ENCODE measurements at regions not wholly inside any gene's neighbourhood (a gene's known extent, or its start where the extent isn't known, plus 50 kb on each side); places are given as distances from the start of the nearest gene placed in this dataset.

GRCh38 chrX:2584251-2585157 is 83.7 kb upstream of the DHRSX start:
- TF ChIP-seq, protein P1, sequence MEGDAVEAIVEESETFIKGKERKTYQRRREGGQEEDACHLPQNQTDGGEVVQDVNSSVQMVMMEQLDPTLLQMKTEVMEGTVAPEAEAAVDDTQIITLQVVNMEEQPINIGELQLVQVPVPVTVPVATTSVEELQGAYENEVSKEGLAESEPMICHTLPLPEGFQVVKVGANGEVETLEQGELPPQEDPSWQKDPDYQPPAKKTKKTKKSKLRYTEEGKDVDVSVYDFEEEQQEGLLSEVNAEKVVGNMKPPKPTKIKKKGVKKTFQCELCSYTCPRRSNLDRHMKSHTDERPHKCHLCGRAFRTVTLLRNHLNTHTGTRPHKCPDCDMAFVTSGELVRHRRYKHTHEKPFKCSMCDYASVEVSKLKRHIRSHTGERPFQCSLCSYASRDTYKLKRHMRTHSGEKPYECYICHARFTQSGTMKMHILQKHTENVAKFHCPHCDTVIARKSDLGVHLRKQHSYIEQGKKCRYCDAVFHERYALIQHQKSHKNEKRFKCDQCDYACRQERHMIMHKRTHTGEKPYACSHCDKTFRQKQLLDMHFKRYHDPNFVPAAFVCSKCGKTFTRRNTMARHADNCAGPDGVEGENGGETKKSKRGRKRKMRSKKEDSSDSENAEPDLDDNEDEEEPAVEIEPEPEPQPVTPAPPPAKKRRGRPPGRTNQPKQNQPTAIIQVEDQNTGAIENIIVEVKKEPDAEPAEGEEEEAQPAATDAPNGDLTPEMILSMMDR (IDR thresholded peaks at IDR 0.05) = no peak
- no peak for TF ChIP-seq ZFX (IDR thresholded peaks at IDR 0.05; ENCODE audit: borderline replicate concordance)
